NB4 (cell line): ENCODE measurements at regions not wholly inside any gene's neighbourhood (a gene's known extent, or its start where the extent isn't known, plus 50 kb on each side); places are given as distances from the start of the nearest gene placed in this dataset.

Source experiments
- MYC ChIP-seq: IDR thresholded peaks from 2 replicates; pipeline ENCODE4 v1.6.1; 2011; ENCODE audit warnings: low read depth, low read length
- POLR2A ChIP-seq: IDR thresholded peaks from 2 replicates; pipeline ENCODE4 v1.6.1; 2011; ENCODE audit warnings: mild to moderate bottlenecking; ENCODE audit not compliant: insufficient read length; ENCODE audit errors: extremely low read depth
- TF ChIP-seq, protein P1 (sequence below): IDR thresholded peaks from one replicate; pipeline ENCODE4 v1.5.1; 2012; ENCODE audit warnings: low read depth, low read length
- TF ChIP-seq, protein P2 (sequence below): IDR thresholded peaks from 2 replicates; pipeline ENCODE4 v1.6.1; 2011; ENCODE audit warnings: low read depth, low read length

GRCh38 chr2:167745667-167746066 is 501.7 kb downstream of the STK39 start:
- no peak for TF ChIP-seq POLR2A
- TF ChIP-seq, protein P1, sequence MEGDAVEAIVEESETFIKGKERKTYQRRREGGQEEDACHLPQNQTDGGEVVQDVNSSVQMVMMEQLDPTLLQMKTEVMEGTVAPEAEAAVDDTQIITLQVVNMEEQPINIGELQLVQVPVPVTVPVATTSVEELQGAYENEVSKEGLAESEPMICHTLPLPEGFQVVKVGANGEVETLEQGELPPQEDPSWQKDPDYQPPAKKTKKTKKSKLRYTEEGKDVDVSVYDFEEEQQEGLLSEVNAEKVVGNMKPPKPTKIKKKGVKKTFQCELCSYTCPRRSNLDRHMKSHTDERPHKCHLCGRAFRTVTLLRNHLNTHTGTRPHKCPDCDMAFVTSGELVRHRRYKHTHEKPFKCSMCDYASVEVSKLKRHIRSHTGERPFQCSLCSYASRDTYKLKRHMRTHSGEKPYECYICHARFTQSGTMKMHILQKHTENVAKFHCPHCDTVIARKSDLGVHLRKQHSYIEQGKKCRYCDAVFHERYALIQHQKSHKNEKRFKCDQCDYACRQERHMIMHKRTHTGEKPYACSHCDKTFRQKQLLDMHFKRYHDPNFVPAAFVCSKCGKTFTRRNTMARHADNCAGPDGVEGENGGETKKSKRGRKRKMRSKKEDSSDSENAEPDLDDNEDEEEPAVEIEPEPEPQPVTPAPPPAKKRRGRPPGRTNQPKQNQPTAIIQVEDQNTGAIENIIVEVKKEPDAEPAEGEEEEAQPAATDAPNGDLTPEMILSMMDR = no peak
- TF ChIP-seq, protein P2, sequence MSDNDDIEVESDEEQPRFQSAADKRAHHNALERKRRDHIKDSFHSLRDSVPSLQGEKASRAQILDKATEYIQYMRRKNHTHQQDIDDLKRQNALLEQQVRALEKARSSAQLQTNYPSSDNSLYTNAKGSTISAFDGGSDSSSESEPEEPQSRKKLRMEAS = no peak
- no peak for TF ChIP-seq MYC
